Kidney (tissue), 13 donors: ENCODE measurements at regions not wholly inside any gene's neighbourhood (a gene's known extent, or its start where the extent isn't known, plus 50 kb on each side); places are given as distances from the start of the nearest gene placed in this dataset.

ENCODE experiments used
- DNase-seq, 5 donors: peaks; one replicate each; pipeline ENCODE4 v3.0.0-alpha.2; 2013 to 2020
- FAIRE-seq: peaks from 2 replicates; lab custom pipeline; 2012; peaks lifted over from hg19 to GRCh38; lab: Jason Lieb, UNC
- H3K27ac ChIP-seq, 2 donors: one replicate each; pipeline ENCODE4 v1.7.0; 2013; ENCODE audit warnings: low read depth in 2 of 2, low read length in 2 of 2, inconsistent platforms in 1 of 2
- H3K27me3 ChIP-seq: one replicate; pipeline ENCODE4 v1.7.1; 2013; ENCODE audit warnings: low read length, inconsistent platforms; ENCODE audit not compliant: control insufficient read depth, insufficient read depth
- H3K36me3 ChIP-seq, 3 donors: one replicate each; pipeline versions ENCODE4 v1.7.0 to v1.7.1; 2013; ENCODE audit warnings: low read length in 3 of 3, control low read depth in 1 of 3, inconsistent platforms in 1 of 3; ENCODE audit not compliant: insufficient read depth in 3 of 3, control insufficient read depth in 2 of 3
- H3K4me1 ChIP-seq, 3 donors: one replicate each; pipeline versions ENCODE4 v1.7.0 to v1.7.1; 2013; ENCODE audit warnings: low read length in 3 of 3, inconsistent platforms in 1 of 3, low read depth in 1 of 3; ENCODE audit not compliant: control insufficient read depth in 2 of 3, insufficient read depth in 2 of 3
- H3K4me3 ChIP-seq, 3 donors: one replicate each; pipeline versions ENCODE4 v1.7.0 to v1.8.1; 2013; ENCODE audit warnings: low read length in 3 of 3, control low read depth in 1 of 3, inconsistent platforms in 1 of 3
- H3K9ac ChIP-seq, 3 donors: one replicate each; pipeline versions ENCODE4 v1.7.0 to v1.7.1; 2013; ENCODE audit warnings: low read length in 3 of 3, control low read depth in 1 of 3, inconsistent platforms in 1 of 3
- H3K9me3 ChIP-seq, 3 donors: one replicate each; pipeline versions ENCODE4 v1.7.0 to v1.7.1; 2013; ENCODE audit warnings: low read length in 3 of 3, control low read depth in 1 of 3, inconsistent platforms in 1 of 3; ENCODE audit not compliant: control insufficient read depth in 2 of 3, insufficient read depth in 1 of 3
- intact Hi-C: fragments of 100-400 bp; cut with DNase I; formaldehyde crosslinking; loops from one replicate; pipeline ENCODE4 v1.11.1; 2022
- TF ChIP-seq, protein P1 (sequence below): IDR thresholded peaks from 3 replicates; pipeline ENCODE4 v1.5.1; 2012; ENCODE audit warnings: mild to moderate bottlenecking, moderate library complexity, borderline replicate concordance; ENCODE audit not compliant: insufficient read depth; ENCODE audit errors: extremely low read depth
- donor health status: control.
- donor health status: control.
- donor health status: control.
- donor health status: control.
- donor health status: control.
- donor health status: DM: yes; HTN: yes; CAD: no.
- donor health status: Normal renal cell carcinoma (clear cell type).

DNA sequence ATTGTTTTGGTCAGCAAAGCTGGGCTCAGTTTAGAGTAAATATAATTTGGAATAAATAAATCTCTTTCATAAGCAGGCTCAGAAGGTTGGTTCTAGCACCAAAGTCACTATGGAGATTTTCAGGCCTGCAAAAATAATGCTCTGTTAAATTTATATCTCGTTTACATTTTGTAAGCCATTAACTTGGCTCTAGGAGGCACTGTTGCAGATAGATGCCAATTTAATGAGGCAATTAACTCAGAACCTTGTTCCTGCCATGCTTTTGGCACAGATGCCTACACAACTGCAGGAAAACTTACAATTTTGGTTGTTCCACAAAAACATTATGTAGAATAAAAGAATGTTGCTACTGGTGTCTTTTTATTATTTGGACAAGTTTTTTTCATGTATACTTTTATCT, 428.1 kb downstream of the FLRT2 start:
- intact Hi-C loops: no loop called here
- TF ChIP-seq, protein P1, sequence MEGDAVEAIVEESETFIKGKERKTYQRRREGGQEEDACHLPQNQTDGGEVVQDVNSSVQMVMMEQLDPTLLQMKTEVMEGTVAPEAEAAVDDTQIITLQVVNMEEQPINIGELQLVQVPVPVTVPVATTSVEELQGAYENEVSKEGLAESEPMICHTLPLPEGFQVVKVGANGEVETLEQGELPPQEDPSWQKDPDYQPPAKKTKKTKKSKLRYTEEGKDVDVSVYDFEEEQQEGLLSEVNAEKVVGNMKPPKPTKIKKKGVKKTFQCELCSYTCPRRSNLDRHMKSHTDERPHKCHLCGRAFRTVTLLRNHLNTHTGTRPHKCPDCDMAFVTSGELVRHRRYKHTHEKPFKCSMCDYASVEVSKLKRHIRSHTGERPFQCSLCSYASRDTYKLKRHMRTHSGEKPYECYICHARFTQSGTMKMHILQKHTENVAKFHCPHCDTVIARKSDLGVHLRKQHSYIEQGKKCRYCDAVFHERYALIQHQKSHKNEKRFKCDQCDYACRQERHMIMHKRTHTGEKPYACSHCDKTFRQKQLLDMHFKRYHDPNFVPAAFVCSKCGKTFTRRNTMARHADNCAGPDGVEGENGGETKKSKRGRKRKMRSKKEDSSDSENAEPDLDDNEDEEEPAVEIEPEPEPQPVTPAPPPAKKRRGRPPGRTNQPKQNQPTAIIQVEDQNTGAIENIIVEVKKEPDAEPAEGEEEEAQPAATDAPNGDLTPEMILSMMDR: no peak
- no peak overlapping the region for H3K4me3 ChIP-seq
- H3K9me3 ChIP-seq: no peaks in the 10 kb centered on the region
- no peak for DNase-seq
- no peak for FAIRE-seq
- no peaks in the 10 kb centered on the region for H3K27me3 ChIP-seq
- H3K36me3 ChIP-seq: no peaks in the 10 kb centered on the region
- H3K27ac ChIP-seq: no peak overlapping the region
- H3K4me1 ChIP-seq: no peaks in the 10 kb centered on the region
- H3K9ac ChIP-seq: no peak overlapping the region

DNA sequence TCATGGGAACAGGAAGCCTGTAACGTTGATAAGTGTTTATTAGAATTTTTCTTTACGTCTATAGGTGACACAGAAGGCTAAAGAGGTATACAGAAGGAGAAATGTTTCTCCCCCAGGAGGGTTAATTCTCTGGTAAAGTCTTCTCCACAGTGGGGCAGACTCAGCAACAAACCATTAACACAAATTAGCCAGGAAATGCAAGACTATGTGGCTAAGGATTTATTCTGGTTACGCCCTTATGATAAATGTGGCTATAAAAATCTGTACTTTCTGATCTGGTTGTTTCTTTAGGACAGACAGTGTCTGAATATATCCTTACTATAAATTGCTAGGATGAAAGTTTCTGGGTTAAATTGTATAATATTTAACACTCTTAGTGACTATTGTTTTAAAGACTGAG, 423.3 kb downstream of the FLRT2 start:
- Histone ChIP-seq H3K4me3 (no peak overlapping the region), H3K36me3 (no peaks in the 10 kb centered on the region), H3K4me1 (no peaks in the 10 kb centered on the region), H3K27ac (no peak overlapping the region), H3K27me3 (no peaks in the 10 kb centered on the region), H3K9me3 (no peaks in the 10 kb centered on the region), H3K9ac (no peak overlapping the region)
- TF ChIP-seq, protein P1: no peak
- no peak for FAIRE-seq
- intact Hi-C loops: no loop called here
- no peak for DNase-seq

DNA sequence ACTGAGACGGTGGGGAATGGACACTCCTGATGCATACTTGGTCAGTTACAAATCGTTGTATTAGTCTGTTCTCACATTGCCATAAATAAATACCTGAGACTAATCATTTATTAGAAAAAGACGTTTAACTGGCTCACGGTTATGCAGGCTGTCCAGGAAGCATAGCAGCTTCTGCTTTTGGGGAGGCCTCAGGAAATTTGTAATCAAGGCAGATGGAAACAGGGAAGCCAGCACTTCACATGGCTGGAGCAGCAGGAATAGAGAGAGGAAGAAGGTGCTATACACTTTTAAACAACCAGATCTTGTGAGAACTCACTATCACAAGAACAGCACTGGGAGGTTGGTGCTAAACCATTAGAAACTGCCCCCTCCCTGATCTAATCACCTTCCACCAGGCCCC, 418.2 kb downstream of the FLRT2 start:
- H3K4me3 ChIP-seq: no peak overlapping the region
- H3K4me1 ChIP-seq: no peaks in the 10 kb centered on the region
- FAIRE-seq (no peak), DNase-seq (no peak)
- no peaks in the 10 kb centered on the region for H3K36me3 ChIP-seq
- no peak overlapping the region for H3K9ac ChIP-seq
- H3K9me3 ChIP-seq: no peaks in the 10 kb centered on the region
- TF ChIP-seq, protein P1: no peak
- intact Hi-C loops: no loop called here
- no peak overlapping the region for H3K27ac ChIP-seq
- H3K27me3 ChIP-seq: no peaks in the 10 kb centered on the region

DNA sequence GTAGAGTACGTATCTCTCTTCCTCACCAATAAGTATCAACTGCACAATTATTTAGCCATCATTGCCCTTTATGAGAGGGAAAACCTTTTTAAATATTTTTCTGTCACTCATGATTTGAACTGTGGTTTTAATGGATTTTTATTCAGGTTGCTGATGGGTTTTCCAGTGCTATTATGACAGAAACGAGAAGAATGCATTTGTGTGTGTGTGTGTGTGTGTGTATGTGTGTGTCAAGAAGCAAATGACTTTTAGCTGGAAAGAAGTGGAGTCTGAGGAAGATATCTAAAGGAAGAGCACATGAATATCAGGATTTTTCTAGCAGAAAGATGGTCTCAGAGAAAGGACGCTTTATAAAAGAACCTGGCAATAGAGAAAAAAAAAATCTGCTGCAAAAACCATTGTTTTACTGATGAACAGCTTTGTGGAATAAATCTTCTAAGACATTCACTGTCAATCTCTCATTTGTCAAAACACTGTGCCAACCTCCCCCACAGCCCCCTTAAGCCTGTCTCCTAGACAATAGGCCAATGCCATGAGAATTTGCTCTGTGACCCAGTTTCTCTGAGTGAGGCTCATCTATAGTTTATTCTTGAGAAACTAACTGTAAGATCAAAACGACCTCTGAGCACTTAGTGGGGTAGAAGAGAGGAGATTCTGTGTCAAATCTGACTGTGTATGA, 417.7 kb downstream of the FLRT2 start:
- no peaks in the 10 kb centered on the region for H3K4me1 ChIP-seq

More for the DNA sequence above, 417.7 kb downstream of the FLRT2 start:
- Histone ChIP-seq H3K9me3 (no peaks in the 10 kb centered on the region), H3K4me3 (no peak overlapping the region), H3K9ac (no peak overlapping the region), H3K27ac (no peak overlapping the region), H3K27me3 (no peaks in the 10 kb centered on the region), H3K36me3 (no peaks in the 10 kb centered on the region)
- TF ChIP-seq, protein P1: no peak
- FAIRE-seq: no peak
- DNase-seq: no peak
- intact Hi-C loops: no loop called here
